SK-N-SH (cell line): ENCODE measurements at regions not wholly inside any gene's neighbourhood (a gene's known extent, or its start where the extent isn't known, plus 50 kb on each side); places are given as distances from the start of the nearest gene placed in this dataset.

Experiments
- CTCF ChIA-PET: fragments of 300-600, 350-600 bp; formaldehyde crosslinking; extraction: SDS; loops from one replicate; lab custom pipeline; 2021; lab: Yijun Ruan, JAX
- POLR2A ChIA-PET: fragments of 350-600 bp; sonication (Branson Sonifier 250); formaldehyde crosslinking; extraction: SDS; loops from one replicate; lab custom pipeline; 2020; ENCODE audit warnings: antibody characterized with exemption, inconsistent platforms; lab: Yijun Ruan, JAX
- DNase-seq: peaks from one replicate; pipeline ENCODE4 v3.0.0; 2012
- H2AFZ ChIP-seq: fragments of 200-600 bp; sonication (generic); 2 replicates; pipeline ENCODE4 v1.8.1; 2016; ENCODE audit warnings: antibody characterized with exemption, mild to moderate bottlenecking, low read depth
- H3F3A ChIP-seq: fragments of 200-600 bp; sonication (generic); replicated peaks from 2 replicates; pipeline ENCODE3; 2016; ENCODE audit warnings: antibody characterized with exemption, mild to moderate bottlenecking; ENCODE audit not compliant: insufficient read depth
- H3K27ac ChIP-seq, 2 experiments: fragments of 200-500 bp in 1 of 2; fragments of 200-600 bp in 1 of 2; sonication (Bioruptor generic) in 1 of 2; sonication (generic), shearing (Covaris generic) in 1 of 2; 2 replicates each; pipeline versions ENCODE4 v1.5.1 to v1.6.1; 2014 to 2016; ENCODE audit warnings: low read depth in 2 of 2, inconsistent platforms in 1 of 2, low read length in 1 of 2, mild to moderate bottlenecking in 1 of 2, mixed read lengths in 1 of 2
- H3K27me3 ChIP-seq: fragments of 200-600 bp; sonication (generic), shearing (Covaris generic); 2 replicates; pipeline ENCODE4 v1.6.1; 2016; ENCODE audit warnings: mixed run types; ENCODE audit not compliant: insufficient read depth
- H3K36me3 ChIP-seq, 2 experiments: fragments of 200-500 bp in 1 of 2; fragments of 200-600 bp in 1 of 2; sonication (Bioruptor generic) in 1 of 2; sonication (generic) in 1 of 2; replicated peaks in 1 of 2; 2 replicates each; pipeline versions ENCODE3 to v1.5.1; 2014 to 2016; ENCODE audit warnings: low read length in 1 of 2, mild to moderate bottlenecking in 1 of 2; ENCODE audit not compliant: insufficient read depth in 2 of 2, control insufficient read depth in 1 of 2
- H3K4me1 ChIP-seq, 2 experiments: fragments of 200-500 bp in 1 of 2; fragments of 200-600 bp in 1 of 2; sonication (Bioruptor generic) in 1 of 2; sonication (generic), shearing (Covaris generic) in 1 of 2; 2 replicates each; pipeline versions ENCODE4 v1.5.1 to v1.6.1; 2014 to 2016; ENCODE audit warnings: low read depth in 1 of 2, low read length in 1 of 2, mixed run types in 1 of 2; ENCODE audit not compliant: insufficient read depth in 2 of 2, control insufficient read depth in 1 of 2
- H3K4me2 ChIP-seq: fragments of 200-600 bp; sonication (generic), shearing (Covaris generic); 2 replicates; pipeline ENCODE4 v1.6.1; 2017; ENCODE audit warnings: mixed run types
- H3K4me3 ChIP-seq, 2 experiments: fragments of 200-500 bp in 1 of 2; fragments of 200-600 bp in 1 of 2; sonication (Bioruptor generic) in 1 of 2; sonication (generic), shearing (Covaris generic) in 1 of 2; 2 replicates each; pipeline versions ENCODE4 v1.5.1 to v1.8.1; 2014 to 2016; ENCODE audit warnings: low read depth in 2 of 2, inconsistent platforms in 1 of 2, low read length in 1 of 2, mild to moderate bottlenecking in 1 of 2, mixed read lengths in 1 of 2, moderate library complexity in 1 of 2
- H3K79me2 ChIP-seq: fragments of 200-600 bp; sonication (generic); 2 replicates; pipeline ENCODE4 v1.8.1; 2017; ENCODE audit warnings: mild to moderate bottlenecking; ENCODE audit not compliant: insufficient read depth
- H3K9ac ChIP-seq: fragments of 200-600 bp; sonication (generic); 2 replicates; pipeline ENCODE4 v1.6.1; 2017; ENCODE audit warnings: mixed run types
- H3K9me2 ChIP-seq: fragments of 200-600 bp; sonication (generic); 2 replicates; pipeline ENCODE4 v1.6.1; 2017; ENCODE audit warnings: mixed run types
- H3K9me3 ChIP-seq: fragments of 200-600 bp; sonication (generic); 2 replicates; pipeline ENCODE4 v1.6.1; 2017; ENCODE audit warnings: mixed run types, mild to moderate bottlenecking, moderate library complexity
- H4K20me1 ChIP-seq: fragments of 200-600 bp; sonication (generic); 2 replicates; pipeline ENCODE4 v1.6.1; 2017; ENCODE audit warnings: mild to moderate bottlenecking, mixed run types; ENCODE audit not compliant: insufficient read depth
- EP300 ChIP-seq, 2 experiments: IDR thresholded peaks; 2 replicates each; pipeline versions ENCODE4 v1.4.0 to v1.6.1; 2012; ENCODE audit warnings: borderline replicate concordance in 1 of 2, low read depth in 1 of 2, low read length in 1 of 2
- EZH2phosphoT487 ChIP-seq: fragments of 200-600 bp; sonication (generic); IDR thresholded peaks from 2 replicates; pipeline ENCODE4 v1.6.1; 2017; ENCODE audit warnings: low read depth, mixed run types, mild to moderate bottlenecking, antibody characterized with exemption, moderate library complexity, borderline replicate concordance
- FOSL2 ChIP-seq: IDR thresholded peaks from 2 replicates; pipeline ENCODE4 v1.4.0; 2012; ENCODE audit warnings: low read depth, mild to moderate bottlenecking, moderate library complexity, borderline replicate concordance
- JUND ChIP-seq: IDR thresholded peaks from 2 replicates; pipeline ENCODE4 v1.4.0; 2012
- MEF2A ChIP-seq: IDR thresholded peaks from 2 replicates; pipeline ENCODE4 v1.4.0; 2012; ENCODE audit warnings: low read depth, borderline replicate concordance
- MXI1 ChIP-seq: IDR thresholded peaks from 2 replicates; pipeline ENCODE4 v1.6.1; 2012; ENCODE audit warnings: mild to moderate bottlenecking, low read depth, low read length, improper control_type of control experiment
- NRF1 ChIP-seq: IDR thresholded peaks from 2 replicates; pipeline ENCODE4 v1.6.1; 2012; ENCODE audit warnings: low read depth, mild to moderate bottlenecking, low read length
- RXRA ChIP-seq: IDR thresholded peaks from 2 replicates; pipeline ENCODE4 v1.4.0; 2012; ENCODE audit warnings: low read depth, mild to moderate bottlenecking, borderline replicate concordance
- SIN3A ChIP-seq: IDR thresholded peaks from 2 replicates; pipeline ENCODE4 v1.6.1; 2012; ENCODE audit warnings: low read depth, mild to moderate bottlenecking, low read length, moderate library complexity, borderline replicate concordance
- SMC3 ChIP-seq: IDR thresholded peaks from 2 replicates; pipeline ENCODE4 v1.6.1; 2012; ENCODE audit warnings: low read depth, low read length, improper control_type of control experiment
- TAF1 ChIP-seq: IDR thresholded peaks from 2 replicates; pipeline ENCODE4 v1.6.1; 2012; ENCODE audit warnings: low read depth, mild to moderate bottlenecking, low read length, moderate library complexity, borderline replicate concordance
- TCF12 ChIP-seq: IDR thresholded peaks from 2 replicates; pipeline ENCODE4 v1.4.0; 2012
- YY1 ChIP-seq: IDR thresholded peaks from 2 replicates; pipeline ENCODE4 v1.4.0; 2012; ENCODE audit warnings: low read depth, mild to moderate bottlenecking
- WGBS: methylation state at CpG from one replicate; pipeline ENCODE4 v1.1.6; 2017; ENCODE audit warnings: low lambda C conversion rate; 5-methylcytosine and 5-hydroxymethylcytosine counted together
- TF ChIP-seq, protein P1 (sequence below): IDR thresholded peaks from 2 replicates; pipeline ENCODE4 v1.4.0; 2012; ENCODE audit warnings: low read depth
- TF ChIP-seq, protein P2 (sequence below): IDR thresholded peaks from 2 replicates; pipeline ENCODE4 v1.4.0; 2012; ENCODE audit warnings: low read depth, borderline replicate concordance
- TF ChIP-seq, protein P3 (sequence below): IDR thresholded peaks from 2 replicates; pipeline ENCODE4 v1.6.1; 2012; ENCODE audit warnings: mild to moderate bottlenecking, low read depth, low read length, moderate library complexity
- TF ChIP-seq, protein P4 (sequence below): fragments of 150-350 bp; IDR thresholded peaks from 2 replicates; pipeline ENCODE4 v1.6.1; 2016; ENCODE audit warnings: mild to moderate bottlenecking, low read depth, low read length
- TF ChIP-seq, protein P5 (sequence below): fragments of 200-600 bp; sonication (generic); IDR thresholded peaks from 2 replicates; pipeline ENCODE4 v1.6.1; 2017; ENCODE audit warnings: antibody characterized with exemption, mild to moderate bottlenecking, moderate library complexity

DNA sequence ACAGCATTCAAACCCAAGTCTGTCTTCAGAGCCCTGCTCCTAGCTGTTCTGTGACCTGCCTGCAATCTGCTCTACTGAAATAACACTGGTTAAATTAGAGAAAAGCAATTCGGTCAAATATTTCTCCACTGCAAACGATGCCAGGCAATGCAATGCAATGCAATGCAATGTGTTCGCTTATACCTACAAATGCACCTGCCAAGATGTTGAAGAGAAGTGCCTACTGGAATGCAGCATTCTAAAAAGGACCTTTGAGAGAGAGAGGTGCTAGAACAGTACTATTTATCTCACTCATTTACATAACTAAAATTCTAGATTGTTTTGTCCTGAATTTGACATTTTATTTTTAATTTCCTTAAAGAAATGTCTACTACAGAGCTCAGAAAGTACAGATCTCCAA lies 157.3 kb upstream of the CDK1 start:
- TF ChIP-seq MEF2A, result no peak
- TF ChIP-seq, protein P1, sequence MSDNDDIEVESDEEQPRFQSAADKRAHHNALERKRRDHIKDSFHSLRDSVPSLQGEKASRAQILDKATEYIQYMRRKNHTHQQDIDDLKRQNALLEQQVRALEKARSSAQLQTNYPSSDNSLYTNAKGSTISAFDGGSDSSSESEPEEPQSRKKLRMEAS, result no peak
- TF ChIP-seq, protein P2, sequence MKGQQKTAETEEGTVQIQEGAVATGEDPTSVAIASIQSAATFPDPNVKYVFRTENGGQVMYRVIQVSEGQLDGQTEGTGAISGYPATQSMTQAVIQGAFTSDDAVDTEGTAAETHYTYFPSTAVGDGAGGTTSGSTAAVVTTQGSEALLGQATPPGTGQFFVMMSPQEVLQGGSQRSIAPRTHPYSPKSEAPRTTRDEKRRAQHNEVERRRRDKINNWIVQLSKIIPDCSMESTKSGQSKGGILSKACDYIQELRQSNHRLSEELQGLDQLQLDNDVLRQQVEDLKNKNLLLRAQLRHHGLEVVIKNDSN, result no peak
- no peak for TF ChIP-seq JUND
- TF ChIP-seq FOSL2, result no peak
- TF ChIP-seq TAF1, result no peak
- TF ChIP-seq SIN3A, result no peak
- TF ChIP-seq, protein P3, sequence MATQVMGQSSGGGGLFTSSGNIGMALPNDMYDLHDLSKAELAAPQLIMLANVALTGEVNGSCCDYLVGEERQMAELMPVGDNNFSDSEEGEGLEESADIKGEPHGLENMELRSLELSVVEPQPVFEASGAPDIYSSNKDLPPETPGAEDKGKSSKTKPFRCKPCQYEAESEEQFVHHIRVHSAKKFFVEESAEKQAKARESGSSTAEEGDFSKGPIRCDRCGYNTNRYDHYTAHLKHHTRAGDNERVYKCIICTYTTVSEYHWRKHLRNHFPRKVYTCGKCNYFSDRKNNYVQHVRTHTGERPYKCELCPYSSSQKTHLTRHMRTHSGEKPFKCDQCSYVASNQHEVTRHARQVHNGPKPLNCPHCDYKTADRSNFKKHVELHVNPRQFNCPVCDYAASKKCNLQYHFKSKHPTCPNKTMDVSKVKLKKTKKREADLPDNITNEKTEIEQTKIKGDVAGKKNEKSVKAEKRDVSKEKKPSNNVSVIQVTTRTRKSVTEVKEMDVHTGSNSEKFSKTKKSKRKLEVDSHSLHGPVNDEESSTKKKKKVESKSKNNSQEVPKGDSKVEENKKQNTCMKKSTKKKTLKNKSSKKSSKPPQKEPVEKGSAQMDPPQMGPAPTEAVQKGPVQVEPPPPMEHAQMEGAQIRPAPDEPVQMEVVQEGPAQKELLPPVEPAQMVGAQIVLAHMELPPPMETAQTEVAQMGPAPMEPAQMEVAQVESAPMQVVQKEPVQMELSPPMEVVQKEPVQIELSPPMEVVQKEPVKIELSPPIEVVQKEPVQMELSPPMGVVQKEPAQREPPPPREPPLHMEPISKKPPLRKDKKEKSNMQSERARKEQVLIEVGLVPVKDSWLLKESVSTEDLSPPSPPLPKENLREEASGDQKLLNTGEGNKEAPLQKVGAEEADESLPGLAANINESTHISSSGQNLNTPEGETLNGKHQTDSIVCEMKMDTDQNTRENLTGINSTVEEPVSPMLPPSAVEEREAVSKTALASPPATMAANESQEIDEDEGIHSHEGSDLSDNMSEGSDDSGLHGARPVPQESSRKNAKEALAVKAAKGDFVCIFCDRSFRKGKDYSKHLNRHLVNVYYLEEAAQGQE, result no peak
- TF ChIP-seq YY1, result no peak
- TF ChIP-seq NRF1, result no peak
- no peak for TF ChIP-seq EZH2phosphoT487
- no peak for TF ChIP-seq EP300 (IDR thresholded peaks at IDR 0.05; ENCODE audit: borderline replicate concordance in 1 of 2, low read depth in 1 of 2, low read length in 1 of 2)
- no peak for TF ChIP-seq SMC3
- no peak for TF ChIP-seq RXRA
- POLR2A ChIA-PET, result no interaction called here
- no peak for DNase-seq
- Histone ChIP-seq H3F3A (no peaks in the 10 kb centered on the region), H3K9me2 (no peaks in the 10 kb centered on the region), H3K36me3 (no peaks in the 10 kb centered on the region), H4K20me1 (no peaks in the 10 kb centered on the region), H3K4me2 (no peak overlapping the region), H3K27me3 (no peaks in the 10 kb centered on the region), H3K9ac (no peak overlapping the region), H3K27ac (no peak overlapping the region), H3K9me3 (no peaks in the 10 kb centered on the region), H3K79me2 (no peaks in the 10 kb centered on the region), H3K4me3 (no peak overlapping the region), H2AFZ (no peak overlapping the region), H3K4me1 (no peaks in the 10 kb centered on the region)
- 93% methylated on average over 3 of the region's 3 CpGs for WGBS
- CTCF ChIA-PET, result no interaction called here

DNA sequence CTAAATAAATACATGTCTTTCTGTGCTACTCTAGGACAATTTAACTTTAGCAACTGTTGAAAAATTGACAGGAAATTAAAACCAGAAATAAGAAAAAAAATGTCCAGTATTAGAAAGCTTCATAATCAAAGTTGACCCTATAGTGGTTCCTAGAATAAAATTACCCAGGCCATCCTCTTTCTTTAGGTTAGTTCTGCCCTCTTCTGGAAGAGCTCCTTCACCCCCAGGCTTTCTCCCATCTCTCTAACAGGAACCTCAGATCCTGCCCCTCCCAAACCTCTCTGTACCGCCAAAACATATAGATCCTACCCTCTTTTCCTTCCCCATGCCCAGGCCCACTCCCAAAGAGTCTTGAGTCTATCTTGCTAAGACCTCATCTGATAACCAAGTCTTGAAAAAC lies 159.4 kb upstream of the CDK1 start:
- ChIA-PET CTCF (interaction anchor here (0.8 kb wide), 1 partner anchor 15 kb away, joined by 3 read pairs; no protein-coding TSS in a partner anchor), POLR2A (no interaction called here)
- no peaks in the 10 kb centered on the region for H3K79me2 ChIP-seq
- no peaks in the 10 kb centered on the region for H3K9me3 ChIP-seq
- H3K4me1 ChIP-seq, result no peaks in the 10 kb centered on the region
- 100% methylated on average over 1 of the region's 1 CpG for WGBS
- no peak overlapping the region for H2AFZ ChIP-seq
- no peak overlapping the region for H3K4me2 ChIP-seq
- DNase-seq, result no peak
- no peaks in the 10 kb centered on the region for H3K27me3 ChIP-seq
- no peaks in the 10 kb centered on the region for H3F3A ChIP-seq
- H3K9ac ChIP-seq, result no peak overlapping the region
- H3K27ac ChIP-seq, result no peak overlapping the region
- H4K20me1 ChIP-seq, result no peaks in the 10 kb centered on the region
- no peaks in the 10 kb centered on the region for H3K9me2 ChIP-seq
- no peak overlapping the region for H3K4me3 ChIP-seq
- no peaks in the 10 kb centered on the region for H3K36me3 ChIP-seq
- TF ChIP-seq SIN3A, result no peak
- TF ChIP-seq MXI1, result no peak
- TF ChIP-seq, protein P4, sequence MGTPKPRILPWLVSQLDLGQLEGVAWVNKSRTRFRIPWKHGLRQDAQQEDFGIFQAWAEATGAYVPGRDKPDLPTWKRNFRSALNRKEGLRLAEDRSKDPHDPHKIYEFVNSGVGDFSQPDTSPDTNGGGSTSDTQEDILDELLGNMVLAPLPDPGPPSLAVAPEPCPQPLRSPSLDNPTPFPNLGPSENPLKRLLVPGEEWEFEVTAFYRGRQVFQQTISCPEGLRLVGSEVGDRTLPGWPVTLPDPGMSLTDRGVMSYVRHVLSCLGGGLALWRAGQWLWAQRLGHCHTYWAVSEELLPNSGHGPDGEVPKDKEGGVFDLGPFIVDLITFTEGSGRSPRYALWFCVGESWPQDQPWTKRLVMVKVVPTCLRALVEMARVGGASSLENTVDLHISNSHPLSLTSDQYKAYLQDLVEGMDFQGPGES, result no peak
- no peak for TF ChIP-seq TCF12
- TF ChIP-seq TAF1, result no peak
- TF ChIP-seq, protein P5, sequence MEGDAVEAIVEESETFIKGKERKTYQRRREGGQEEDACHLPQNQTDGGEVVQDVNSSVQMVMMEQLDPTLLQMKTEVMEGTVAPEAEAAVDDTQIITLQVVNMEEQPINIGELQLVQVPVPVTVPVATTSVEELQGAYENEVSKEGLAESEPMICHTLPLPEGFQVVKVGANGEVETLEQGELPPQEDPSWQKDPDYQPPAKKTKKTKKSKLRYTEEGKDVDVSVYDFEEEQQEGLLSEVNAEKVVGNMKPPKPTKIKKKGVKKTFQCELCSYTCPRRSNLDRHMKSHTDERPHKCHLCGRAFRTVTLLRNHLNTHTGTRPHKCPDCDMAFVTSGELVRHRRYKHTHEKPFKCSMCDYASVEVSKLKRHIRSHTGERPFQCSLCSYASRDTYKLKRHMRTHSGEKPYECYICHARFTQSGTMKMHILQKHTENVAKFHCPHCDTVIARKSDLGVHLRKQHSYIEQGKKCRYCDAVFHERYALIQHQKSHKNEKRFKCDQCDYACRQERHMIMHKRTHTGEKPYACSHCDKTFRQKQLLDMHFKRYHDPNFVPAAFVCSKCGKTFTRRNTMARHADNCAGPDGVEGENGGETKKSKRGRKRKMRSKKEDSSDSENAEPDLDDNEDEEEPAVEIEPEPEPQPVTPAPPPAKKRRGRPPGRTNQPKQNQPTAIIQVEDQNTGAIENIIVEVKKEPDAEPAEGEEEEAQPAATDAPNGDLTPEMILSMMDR, result peak; percentile 8; the same call in 1 of the 2 replicates
